Panc1 (cell line): ENCODE measurements at regions not wholly inside any gene's neighbourhood (a gene's known extent, or its start where the extent isn't known, plus 50 kb on each side); places are given as distances from the start of the nearest gene placed in this dataset.

Experiments
- ATAC-seq: fragments of 200-7000 bp; cut with Tn5 transposase; 2 replicates; pipeline ENCODE4 v1.9.1; 2020; ENCODE audit warnings: mild to moderate bottlenecking, moderate library complexity
- BruUV-seq: library from RNA; stranded (reverse); fragments of 400-500 nt; replicated peaks from 2 replicates; lab custom pipeline; 2021; lab: Mats Ljungman, UMichigan
- CTCF ChIA-PET: fragments of 300-600 bp; sonication (Branson Sonifier 250); formaldehyde crosslinking; loops from one replicate; lab custom pipeline; 2022; ENCODE audit warnings: antibody characterized with exemption; lab: Charles Lee
- POLR2A ChIA-PET: fragments of 300-600 bp; sonication (Branson Sonifier 250); formaldehyde crosslinking; loops from one replicate; lab custom pipeline; 2022; ENCODE audit warnings: antibody characterized with exemption; lab: Charles Lee
- DNase-seq: peaks from one replicate; pipeline ENCODE4 v3.0.0-alpha.2; 2010; ENCODE audit warnings: low read depth, low spot score
- H3K27ac ChIP-seq: 2 replicates; pipeline ENCODE4 v1.5.1; 2011; ENCODE audit warnings: mild to moderate bottlenecking, low read length, inconsistent platforms
- H3K27me3 ChIP-seq: fragments of 200-500 bp; sonication (Bioruptor generic); 2 replicates; pipeline ENCODE4 v1.6.0; 2014; ENCODE audit warnings: low read length, inconsistent platforms; ENCODE audit not compliant: control insufficient read depth, insufficient read depth
- H3K36me3 ChIP-seq: fragments of 200-500 bp; sonication (Bioruptor generic); 2 replicates; pipeline ENCODE4 v1.5.1; 2014; ENCODE audit warnings: inconsistent platforms, mild to moderate bottlenecking, low read length, moderate library complexity; ENCODE audit not compliant: control insufficient read depth, insufficient read depth
- H3K4me1 ChIP-seq: 2 replicates; pipeline ENCODE4 v1.5.1; 2011; ENCODE audit warnings: inconsistent platforms, mild to moderate bottlenecking, low read length, moderate library complexity; ENCODE audit not compliant: control insufficient read depth, insufficient read depth
- H3K4me3 ChIP-seq, 2 experiments: 2 replicates each; pipeline ENCODE4 v1.5.1; 2011 to 2012; ENCODE audit warnings: low read depth in 2 of 2, low read length in 2 of 2, mild to moderate bottlenecking in 2 of 2, inconsistent platforms in 1 of 2, moderate library complexity in 1 of 2
- H3K9me3 ChIP-seq: fragments of 200-500 bp; sonication (Bioruptor generic); 2 replicates; pipeline ENCODE4 v1.5.1; 2014; ENCODE audit warnings: low read depth, mild to moderate bottlenecking, inconsistent platforms, low read length, moderate library complexity; ENCODE audit not compliant: control insufficient read depth, insufficient read depth
- POLR2AphosphoS5 ChIP-seq: IDR thresholded peaks from 2 replicates; pipeline ENCODE4 v1.6.1; 2012; ENCODE audit warnings: mild to moderate bottlenecking, low read depth, low read length, moderate library complexity
- SIN3A ChIP-seq: IDR thresholded peaks from 2 replicates; pipeline ENCODE4 v1.6.1; 2012; ENCODE audit warnings: low read depth, mild to moderate bottlenecking, low read length, moderate library complexity, borderline replicate concordance; ENCODE audit not compliant: insufficient read depth
- TCF7L2 ChIP-seq: IDR thresholded peaks from 2 replicates; pipeline ENCODE4 v1.6.1; 2011; ENCODE audit warnings: mild to moderate bottlenecking, low read depth, low read length, inconsistent platforms
- in situ Hi-C: cut with HindIII; loops from 2 replicates; pipeline ENCODE4 v1.10.0; 2016; ENCODE audit warnings: low sequenced_read_pairs, low pct_unique_long_range_greater_than_20kb
- intact Hi-C: fragments of 100-400 bp; cut with micrococcal nuclease; formaldehyde crosslinking; loops from one replicate; pipeline ENCODE4 v1.10.0; 2022; ENCODE audit not compliant: unreplicated experiment
- TF ChIP-seq, protein P1 (sequence below): fragments of 450-650 bp; IDR thresholded peaks from 2 replicates; pipeline ENCODE4 v1.5.1; 2017; ENCODE audit warnings: mild to moderate bottlenecking
- TF ChIP-seq, protein P2 (sequence below), 2 experiments: IDR thresholded peaks; 2 replicates each; pipeline ENCODE4 v1.6.1; 2011 to 2012; ENCODE audit warnings: low read depth in 2 of 2, control low read depth in 1 of 2, low read length in 1 of 2, mild to moderate bottlenecking in 1 of 2, moderate library complexity in 1 of 2; ENCODE audit not compliant: insufficient read depth in 1 of 2

DNA sequence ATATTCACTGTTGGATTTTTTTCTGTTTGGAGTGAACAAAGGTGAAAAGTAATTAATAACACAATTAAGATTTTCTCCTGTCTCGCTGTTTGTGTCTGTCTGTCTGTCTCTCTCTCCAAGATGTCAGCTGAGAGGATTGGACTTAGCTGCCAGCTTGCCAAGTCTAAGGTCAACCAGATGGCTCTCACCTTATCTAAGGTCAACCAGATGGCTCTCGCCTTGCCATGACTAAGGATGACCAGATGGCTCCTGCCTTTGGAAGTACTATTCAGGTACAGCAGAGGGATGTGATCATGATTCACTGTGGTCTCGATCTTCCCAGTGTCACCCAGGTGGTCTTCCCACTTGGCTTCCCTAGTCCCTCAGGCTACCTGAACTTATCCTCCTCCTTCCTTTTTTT lies 1436.4 kb downstream of the UQCRFS1 start:
- no TSS peak for BruUV-seq
- Histone ChIP-seq H3K4me1 (no peaks in the 10 kb centered on the region), H3K36me3 (no peaks in the 10 kb centered on the region; the same call in 1 of the 2 replicates), H3K27ac (no peak overlapping the region), H3K27me3 (no peaks in the 10 kb centered on the region), H3K4me3 (no peak overlapping the region), H3K9me3 (peaks cover 45% of the 10 kb centered on the region)
- in situ Hi-C loops (no loop called here), intact Hi-C loops (no loop called here)
- CTCF ChIA-PET = no interaction called here
- TF ChIP-seq, protein P1, sequence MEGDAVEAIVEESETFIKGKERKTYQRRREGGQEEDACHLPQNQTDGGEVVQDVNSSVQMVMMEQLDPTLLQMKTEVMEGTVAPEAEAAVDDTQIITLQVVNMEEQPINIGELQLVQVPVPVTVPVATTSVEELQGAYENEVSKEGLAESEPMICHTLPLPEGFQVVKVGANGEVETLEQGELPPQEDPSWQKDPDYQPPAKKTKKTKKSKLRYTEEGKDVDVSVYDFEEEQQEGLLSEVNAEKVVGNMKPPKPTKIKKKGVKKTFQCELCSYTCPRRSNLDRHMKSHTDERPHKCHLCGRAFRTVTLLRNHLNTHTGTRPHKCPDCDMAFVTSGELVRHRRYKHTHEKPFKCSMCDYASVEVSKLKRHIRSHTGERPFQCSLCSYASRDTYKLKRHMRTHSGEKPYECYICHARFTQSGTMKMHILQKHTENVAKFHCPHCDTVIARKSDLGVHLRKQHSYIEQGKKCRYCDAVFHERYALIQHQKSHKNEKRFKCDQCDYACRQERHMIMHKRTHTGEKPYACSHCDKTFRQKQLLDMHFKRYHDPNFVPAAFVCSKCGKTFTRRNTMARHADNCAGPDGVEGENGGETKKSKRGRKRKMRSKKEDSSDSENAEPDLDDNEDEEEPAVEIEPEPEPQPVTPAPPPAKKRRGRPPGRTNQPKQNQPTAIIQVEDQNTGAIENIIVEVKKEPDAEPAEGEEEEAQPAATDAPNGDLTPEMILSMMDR = no peak
- TF ChIP-seq SIN3A (no peak), POLR2AphosphoS5 (no peak), TCF7L2 (no peak)
- TF ChIP-seq, protein P2, sequence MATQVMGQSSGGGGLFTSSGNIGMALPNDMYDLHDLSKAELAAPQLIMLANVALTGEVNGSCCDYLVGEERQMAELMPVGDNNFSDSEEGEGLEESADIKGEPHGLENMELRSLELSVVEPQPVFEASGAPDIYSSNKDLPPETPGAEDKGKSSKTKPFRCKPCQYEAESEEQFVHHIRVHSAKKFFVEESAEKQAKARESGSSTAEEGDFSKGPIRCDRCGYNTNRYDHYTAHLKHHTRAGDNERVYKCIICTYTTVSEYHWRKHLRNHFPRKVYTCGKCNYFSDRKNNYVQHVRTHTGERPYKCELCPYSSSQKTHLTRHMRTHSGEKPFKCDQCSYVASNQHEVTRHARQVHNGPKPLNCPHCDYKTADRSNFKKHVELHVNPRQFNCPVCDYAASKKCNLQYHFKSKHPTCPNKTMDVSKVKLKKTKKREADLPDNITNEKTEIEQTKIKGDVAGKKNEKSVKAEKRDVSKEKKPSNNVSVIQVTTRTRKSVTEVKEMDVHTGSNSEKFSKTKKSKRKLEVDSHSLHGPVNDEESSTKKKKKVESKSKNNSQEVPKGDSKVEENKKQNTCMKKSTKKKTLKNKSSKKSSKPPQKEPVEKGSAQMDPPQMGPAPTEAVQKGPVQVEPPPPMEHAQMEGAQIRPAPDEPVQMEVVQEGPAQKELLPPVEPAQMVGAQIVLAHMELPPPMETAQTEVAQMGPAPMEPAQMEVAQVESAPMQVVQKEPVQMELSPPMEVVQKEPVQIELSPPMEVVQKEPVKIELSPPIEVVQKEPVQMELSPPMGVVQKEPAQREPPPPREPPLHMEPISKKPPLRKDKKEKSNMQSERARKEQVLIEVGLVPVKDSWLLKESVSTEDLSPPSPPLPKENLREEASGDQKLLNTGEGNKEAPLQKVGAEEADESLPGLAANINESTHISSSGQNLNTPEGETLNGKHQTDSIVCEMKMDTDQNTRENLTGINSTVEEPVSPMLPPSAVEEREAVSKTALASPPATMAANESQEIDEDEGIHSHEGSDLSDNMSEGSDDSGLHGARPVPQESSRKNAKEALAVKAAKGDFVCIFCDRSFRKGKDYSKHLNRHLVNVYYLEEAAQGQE (IDR thresholded peaks at IDR 0.05; ENCODE audit: insufficient read depth in 1 of 2, low read depth in 2 of 2, low read length in 1 of 2) = no peak
- DNase-seq (no peak), ATAC-seq (no peak)
- POLR2A ChIA-PET = no interaction called here

DNA sequence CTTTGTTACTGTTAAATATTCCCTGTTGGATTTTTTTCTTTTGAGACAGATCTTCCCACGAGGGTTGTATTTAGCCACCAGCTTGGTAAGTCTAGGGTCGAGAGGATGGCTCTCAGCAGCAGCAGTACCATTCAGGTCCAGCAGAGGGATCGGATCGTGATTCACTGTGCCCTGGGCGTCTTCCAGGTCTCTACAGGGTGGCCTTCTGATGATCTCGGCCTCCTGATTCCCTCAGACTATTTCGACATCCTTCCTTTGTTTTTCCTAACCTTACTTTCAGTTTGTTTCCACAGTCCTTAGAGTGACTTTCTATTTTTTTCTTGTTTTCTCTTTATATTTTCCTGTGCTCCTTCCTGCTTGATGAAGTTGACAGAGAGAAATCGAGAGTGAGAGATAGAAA lies 1436.9 kb downstream of the UQCRFS1 start:
- H3K9me3 ChIP-seq = peaks cover 48% of the 10 kb centered on the region
- BruUV-seq = no TSS peak
- no peak for DNase-seq
- TF ChIP-seq POLR2AphosphoS5 = no peak
- TF ChIP-seq, protein P1 = peak; percentile 58
- TF ChIP-seq TCF7L2 = no peak
- TF ChIP-seq SIN3A = no peak
- TF ChIP-seq, protein P2 (IDR thresholded peaks at IDR 0.05; ENCODE audit: insufficient read depth in 1 of 2, low read depth in 2 of 2, low read length in 1 of 2) = no peak
- peak; percentile 59; the same call in 1 of the 2 replicates for ATAC-seq
- no peaks in the 10 kb centered on the region for H3K27me3 ChIP-seq
- no peaks in the 10 kb centered on the region; the same call in 1 of the 2 replicates for H3K36me3 ChIP-seq
- in situ Hi-C loops (no loop called here), intact Hi-C loops (no loop called here)
- no peaks in the 10 kb centered on the region for H3K4me1 ChIP-seq
- no peak overlapping the region for H3K4me3 ChIP-seq
- H3K27ac ChIP-seq = no peak overlapping the region
- CTCF ChIA-PET = no interaction called here
- POLR2A ChIA-PET = no interaction called here
